Kidney (tissue), 13 donors: ENCODE measurements at regions not wholly inside any gene's neighbourhood (a gene's known extent, or its start where the extent isn't known, plus 50 kb on each side); places are given as distances from the start of the nearest gene placed in this dataset.

Experiments
- DNase-seq, 5 donors: peaks; one replicate each; pipeline ENCODE4 v3.0.0-alpha.2; 2013 to 2020
- FAIRE-seq: peaks from 2 replicates; lab custom pipeline; 2012; peaks lifted over from hg19 to GRCh38; lab: Jason Lieb, UNC
- H3K27ac ChIP-seq, 2 donors: one replicate each; pipeline ENCODE4 v1.7.0; 2013; ENCODE audit warnings: low read depth in 2 of 2, low read length in 2 of 2, inconsistent platforms in 1 of 2
- H3K27me3 ChIP-seq: one replicate; pipeline ENCODE4 v1.7.1; 2013; ENCODE audit warnings: low read length, inconsistent platforms; ENCODE audit not compliant: control insufficient read depth, insufficient read depth
- H3K36me3 ChIP-seq, 3 donors: one replicate each; pipeline versions ENCODE4 v1.7.0 to v1.7.1; 2013; ENCODE audit warnings: low read length in 3 of 3, control low read depth in 1 of 3, inconsistent platforms in 1 of 3; ENCODE audit not compliant: insufficient read depth in 3 of 3, control insufficient read depth in 2 of 3
- H3K4me1 ChIP-seq, 3 donors: one replicate each; pipeline versions ENCODE4 v1.7.0 to v1.7.1; 2013; ENCODE audit warnings: low read length in 3 of 3, inconsistent platforms in 1 of 3, low read depth in 1 of 3; ENCODE audit not compliant: control insufficient read depth in 2 of 3, insufficient read depth in 2 of 3
- H3K4me3 ChIP-seq, 3 donors: one replicate each; pipeline versions ENCODE4 v1.7.0 to v1.8.1; 2013; ENCODE audit warnings: low read length in 3 of 3, control low read depth in 1 of 3, inconsistent platforms in 1 of 3
- H3K9ac ChIP-seq, 3 donors: one replicate each; pipeline versions ENCODE4 v1.7.0 to v1.7.1; 2013; ENCODE audit warnings: low read length in 3 of 3, control low read depth in 1 of 3, inconsistent platforms in 1 of 3
- H3K9me3 ChIP-seq, 3 donors: one replicate each; pipeline versions ENCODE4 v1.7.0 to v1.7.1; 2013; ENCODE audit warnings: low read length in 3 of 3, control low read depth in 1 of 3, inconsistent platforms in 1 of 3; ENCODE audit not compliant: control insufficient read depth in 2 of 3, insufficient read depth in 1 of 3
- intact Hi-C: fragments of 100-400 bp; cut with DNase I; formaldehyde crosslinking; loops from one replicate; pipeline ENCODE4 v1.11.1; 2022
- TF ChIP-seq, protein P1 (sequence below): IDR thresholded peaks from 3 replicates; pipeline ENCODE4 v1.5.1; 2012; ENCODE audit warnings: mild to moderate bottlenecking, moderate library complexity, borderline replicate concordance; ENCODE audit not compliant: insufficient read depth; ENCODE audit errors: extremely low read depth
- donor health status: control.
- donor health status: control.
- donor health status: control.
- donor health status: control.
- donor health status: control.
- donor health status: DM: yes; HTN: yes; CAD: no.
- donor health status: Normal renal cell carcinoma (clear cell type).

- DNase-seq (no peak), FAIRE-seq (no peak)
- no peaks in the 10 kb centered on the region for H3K4me1 ChIP-seq
- no peaks in the 10 kb centered on the region for H3K9me3 ChIP-seq
- H3K9ac ChIP-seq: no peak overlapping the region
- no peak overlapping the region for H3K4me3 ChIP-seq
- H3K36me3 ChIP-seq: no peaks in the 10 kb centered on the region
- intact Hi-C loops: no loop called here
- H3K27ac ChIP-seq: no peak overlapping the region
- no peaks in the 10 kb centered on the region for H3K27me3 ChIP-seq
- TF ChIP-seq, protein P1, sequence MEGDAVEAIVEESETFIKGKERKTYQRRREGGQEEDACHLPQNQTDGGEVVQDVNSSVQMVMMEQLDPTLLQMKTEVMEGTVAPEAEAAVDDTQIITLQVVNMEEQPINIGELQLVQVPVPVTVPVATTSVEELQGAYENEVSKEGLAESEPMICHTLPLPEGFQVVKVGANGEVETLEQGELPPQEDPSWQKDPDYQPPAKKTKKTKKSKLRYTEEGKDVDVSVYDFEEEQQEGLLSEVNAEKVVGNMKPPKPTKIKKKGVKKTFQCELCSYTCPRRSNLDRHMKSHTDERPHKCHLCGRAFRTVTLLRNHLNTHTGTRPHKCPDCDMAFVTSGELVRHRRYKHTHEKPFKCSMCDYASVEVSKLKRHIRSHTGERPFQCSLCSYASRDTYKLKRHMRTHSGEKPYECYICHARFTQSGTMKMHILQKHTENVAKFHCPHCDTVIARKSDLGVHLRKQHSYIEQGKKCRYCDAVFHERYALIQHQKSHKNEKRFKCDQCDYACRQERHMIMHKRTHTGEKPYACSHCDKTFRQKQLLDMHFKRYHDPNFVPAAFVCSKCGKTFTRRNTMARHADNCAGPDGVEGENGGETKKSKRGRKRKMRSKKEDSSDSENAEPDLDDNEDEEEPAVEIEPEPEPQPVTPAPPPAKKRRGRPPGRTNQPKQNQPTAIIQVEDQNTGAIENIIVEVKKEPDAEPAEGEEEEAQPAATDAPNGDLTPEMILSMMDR: no peak
These were observed 281.9 kb downstream of the RBM26 start for GRCh38 chr13:79124183-79124582.

- Histone ChIP-seq H3K9me3 (no peaks in the 10 kb centered on the region), H3K9ac (no peak overlapping the region), H3K27me3 (no peaks in the 10 kb centered on the region), H3K27ac (no peak overlapping the region), H3K4me1 (no peaks in the 10 kb centered on the region), H3K36me3 (no peaks in the 10 kb centered on the region), H3K4me3 (no peak overlapping the region)
- TF ChIP-seq, protein P1: no peak
- peak in 4 of 5 donors; percentile 36 to 71 (median 51) for DNase-seq
- no peak for FAIRE-seq
- intact Hi-C loops: no loop called here
These were observed 284.8 kb downstream of the RBM26 start for GRCh38 chr13:79121286-79121685.

GRCh38 chr13:79119578-79120107 is 286.4 kb downstream of the RBM26 start:
- intact Hi-C loops: no loop called here
- Histone ChIP-seq H3K36me3 (no peaks in the 10 kb centered on the region), H3K27ac (no peak overlapping the region), H3K27me3 (no peaks in the 10 kb centered on the region), H3K4me3 (no peak overlapping the region), H3K4me1 (no peaks in the 10 kb centered on the region), H3K9ac (no peak overlapping the region), H3K9me3 (no peaks in the 10 kb centered on the region)
- TF ChIP-seq, protein P1: no peak
- peak in 1 of 5 donors; percentile 65 for DNase-seq
- no peak for FAIRE-seq

- H3K36me3 ChIP-seq: no peaks in the 10 kb centered on the region
- no peaks in the 10 kb centered on the region for H3K9me3 ChIP-seq
- DNase-seq (no peak), FAIRE-seq (no peak)
- TF ChIP-seq, protein P1: no peak
- H3K27ac ChIP-seq: no peak overlapping the region
- no peaks in the 10 kb centered on the region for H3K4me1 ChIP-seq
- intact Hi-C loops: no loop called here
- H3K9ac ChIP-seq: no peak overlapping the region
- H3K4me3 ChIP-seq: no peak overlapping the region
- H3K27me3 ChIP-seq: no peaks in the 10 kb centered on the region
These were observed 294.0 kb downstream of the RBM26 start for GRCh38 chr13:79112016-79112415.
